Pancreas (tissue), 10 donors: ENCODE measurements at regions not wholly inside any gene's neighbourhood (a gene's known extent, or its start where the extent isn't known, plus 50 kb on each side); places are given as distances from the start of the nearest gene placed in this dataset.
"Not testable (repeated sequence)": the region's sequence is repeated elsewhere in the genome, so short reads cannot be mapped to it uniquely, and the experiment has no call there.

Experiments used
- ATAC-seq, 4 donors: fragments of 200-7000 bp; cut with Tn5 transposase; one replicate each; pipeline versions ENCODE4 v1.8.0 to v1.9.1; 2020; ENCODE audit warnings: mild to moderate bottlenecking in 4 of 4, moderate library complexity in 4 of 4
- DNase-seq, 6 donors: peaks; one replicate each; pipeline ENCODE4 v3.0.0-alpha.2; 2020
- FAIRE-seq: peaks from 2 replicates; lab custom pipeline; 2012; peaks lifted over from hg19 to GRCh38; lab: Jason Lieb, UNC
- H3K27ac ChIP-seq, 4 donors: fragments of 200-600 bp; sonication (generic); 1 replicate in 3 of 4; 2 replicates in 1 of 4; pipeline versions ENCODE4 v1.5.0 to v1.8.0; 2020
- H3K27me3 ChIP-seq, 4 donors: fragments of 200-600 bp; one replicate each; pipeline ENCODE4 v1.8.0; 2021
- H3K36me3 ChIP-seq, 3 donors: fragments of 200-600 bp; sonication (generic) in 1 of 3; one replicate each; pipeline versions ENCODE4 v1.5.0 to v1.8.0; 2020 to 2021
- H3K4me1 ChIP-seq, 3 donors: fragments of 200-600 bp; one replicate each; pipeline ENCODE4 v1.8.0; 2021
- H3K4me3 ChIP-seq, 4 donors: fragments of 200-600 bp; sonication (generic) in 2 of 4; one replicate each; pipeline versions ENCODE4 v1.5.0 to v1.8.0; 2020 to 2021
- H3K9me3 ChIP-seq, 4 donors: fragments of 200-600 bp; one replicate each; pipeline ENCODE4 v1.8.0; 2021
- WGBS, 2 donors: extraction: QIAGEN DNeasy Blood & Tissue Kit; methylation state at CpG; one replicate each; pipeline ENCODE4 v1.1.7; 2013; 5-methylcytosine and 5-hydroxymethylcytosine counted together
- intact Hi-C, 3 donors: fragments of 100-400 bp; cut with DNase I; formaldehyde crosslinking; loops; one replicate each; pipeline versions ENCODE4 v1.11.1 to v1.14.2; 2022
- TF ChIP-seq, protein P1 (sequence below), 4 donors: fragments of 200-600 bp; sonication (generic) in 3 of 4; IDR thresholded peaks; one replicate each; pipeline versions ENCODE4 v1.5.0 to v1.8.0; 2021; ENCODE audit warnings: antibody characterized with exemption in 4 of 4
- donor health status: healthy with polysubstance abuse.
- donor health status: DM: no; HTN: no; CAD: no; lungs with moderate emphysema.
- donor health status: DM: no; HTN: no; CAD: no.
- donor health status: control.
- donor health status: control.
- donor health status: Bipolar disorder and iron deficiency.
- donor health status: DM: yes; HTN: yes; CAD: no.
- donor health status: DM: no; HTN: no; CAD: no.
- donor health status: DM: no; HTN: no; CAD: no.
- donor health status: DM: yes; HTN: yes; CAD: no.

DNA sequence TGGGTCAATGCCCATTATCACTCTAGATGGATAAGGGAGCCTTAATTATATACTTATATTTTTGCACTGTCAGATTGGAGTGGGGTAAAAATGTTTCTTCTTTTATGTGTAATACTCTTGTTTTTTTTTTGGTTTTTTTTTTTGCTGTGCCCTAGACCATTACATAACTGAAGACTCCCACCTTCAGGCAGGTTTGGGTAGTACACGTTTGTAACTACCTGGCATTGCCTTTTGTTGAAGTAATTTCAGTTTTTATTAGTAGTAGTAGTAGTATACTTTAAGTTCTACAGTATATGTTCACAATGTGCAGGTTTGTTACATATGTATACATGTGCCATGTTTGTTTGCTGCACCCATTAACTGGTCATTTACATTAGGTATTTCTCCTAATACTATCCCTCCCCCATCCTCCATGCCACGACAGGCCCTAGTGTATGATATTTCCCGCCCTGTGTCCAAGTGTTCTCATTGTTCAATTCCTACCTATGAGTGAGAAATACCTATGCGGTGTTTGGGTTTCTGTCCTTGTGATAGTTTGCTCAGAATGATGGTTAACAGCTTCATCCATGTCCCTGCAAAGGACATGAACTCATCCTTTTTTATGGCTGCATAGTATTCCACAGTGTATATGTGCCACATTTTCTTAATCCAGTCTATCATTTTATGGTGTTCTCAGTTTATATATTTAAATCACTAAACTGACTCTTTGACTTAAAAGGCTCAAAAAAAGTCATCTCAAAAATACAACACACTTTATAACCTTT lies 109.2 kb upstream of the FBXO28 start:
- H3K9me3 ChIP-seq, H3K27ac ChIP-seq, ATAC-seq, H3K27me3 ChIP-seq, intact Hi-C loops, FAIRE-seq, H3K4me1 ChIP-seq, H3K4me3 ChIP-seq, H3K36me3 ChIP-seq: not testable (repeated sequence)
- TF ChIP-seq, protein P1, sequence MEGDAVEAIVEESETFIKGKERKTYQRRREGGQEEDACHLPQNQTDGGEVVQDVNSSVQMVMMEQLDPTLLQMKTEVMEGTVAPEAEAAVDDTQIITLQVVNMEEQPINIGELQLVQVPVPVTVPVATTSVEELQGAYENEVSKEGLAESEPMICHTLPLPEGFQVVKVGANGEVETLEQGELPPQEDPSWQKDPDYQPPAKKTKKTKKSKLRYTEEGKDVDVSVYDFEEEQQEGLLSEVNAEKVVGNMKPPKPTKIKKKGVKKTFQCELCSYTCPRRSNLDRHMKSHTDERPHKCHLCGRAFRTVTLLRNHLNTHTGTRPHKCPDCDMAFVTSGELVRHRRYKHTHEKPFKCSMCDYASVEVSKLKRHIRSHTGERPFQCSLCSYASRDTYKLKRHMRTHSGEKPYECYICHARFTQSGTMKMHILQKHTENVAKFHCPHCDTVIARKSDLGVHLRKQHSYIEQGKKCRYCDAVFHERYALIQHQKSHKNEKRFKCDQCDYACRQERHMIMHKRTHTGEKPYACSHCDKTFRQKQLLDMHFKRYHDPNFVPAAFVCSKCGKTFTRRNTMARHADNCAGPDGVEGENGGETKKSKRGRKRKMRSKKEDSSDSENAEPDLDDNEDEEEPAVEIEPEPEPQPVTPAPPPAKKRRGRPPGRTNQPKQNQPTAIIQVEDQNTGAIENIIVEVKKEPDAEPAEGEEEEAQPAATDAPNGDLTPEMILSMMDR (IDR thresholded peaks at IDR 0.05) = peak in 1 of 4 donors; percentile 31
- DNase-seq = peak in 2 of 6 donors; percentile 9 to 35
- 83% methylated on average over 4 of the region's 4 CpGs for WGBS, 2 donors

DNA sequence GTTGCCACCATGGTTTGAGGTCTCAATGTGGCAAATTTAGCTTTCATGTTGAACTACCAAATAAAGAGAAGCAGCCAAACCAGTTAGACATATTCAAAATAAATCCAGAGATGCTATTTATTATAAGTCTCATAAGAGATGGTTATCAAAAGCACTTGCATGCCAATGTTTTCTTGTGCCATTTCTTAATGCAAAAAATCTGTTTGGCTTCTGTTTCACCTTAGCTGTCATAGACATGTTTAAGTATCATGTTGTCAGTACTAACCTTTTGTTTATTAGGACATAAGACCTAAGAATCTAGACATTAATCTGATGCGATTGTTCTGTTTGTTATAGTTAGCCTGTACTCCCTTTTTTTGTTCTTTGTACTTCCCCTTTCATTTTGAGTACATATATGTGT lies 110.0 kb upstream of the FBXO28 start:
- ATAC-seq, FAIRE-seq, H3K4me3 ChIP-seq, H3K36me3 ChIP-seq, H3K9me3 ChIP-seq, H3K27ac ChIP-seq, H3K27me3 ChIP-seq, H3K4me1 ChIP-seq, intact Hi-C loops, DNase-seq: not testable (repeated sequence)
- WGBS, 2 donors = 0% methylated on average over 1 of the region's 1 CpG

DNA sequence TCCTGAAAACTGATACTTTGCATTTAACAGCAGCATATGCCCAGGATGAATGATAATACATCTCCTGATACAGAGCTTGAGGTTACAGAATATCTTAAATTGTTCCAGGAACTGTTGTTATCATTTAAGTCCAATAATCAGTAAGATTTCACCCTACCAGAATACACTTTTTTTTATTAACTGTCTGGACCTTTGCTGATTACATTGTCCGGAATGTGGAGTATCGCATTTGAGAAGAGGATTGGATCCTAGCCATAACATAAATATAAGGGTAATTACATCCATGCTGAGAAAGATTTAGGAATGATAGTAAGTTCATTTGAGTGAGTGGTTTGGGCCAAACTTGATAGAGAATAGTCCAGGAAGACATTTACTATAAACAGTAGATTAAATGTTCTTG lies 112.2 kb upstream of the FBXO28 start:
- H3K4me3 ChIP-seq, H3K4me1 ChIP-seq, H3K27ac ChIP-seq, FAIRE-seq, H3K27me3 ChIP-seq, DNase-seq, H3K9me3 ChIP-seq, ATAC-seq, H3K36me3 ChIP-seq, intact Hi-C loops: not testable (repeated sequence)
- WGBS, 2 donors = 88 to 89% methylated on average over 2 of the region's 2 CpGs

DNA sequence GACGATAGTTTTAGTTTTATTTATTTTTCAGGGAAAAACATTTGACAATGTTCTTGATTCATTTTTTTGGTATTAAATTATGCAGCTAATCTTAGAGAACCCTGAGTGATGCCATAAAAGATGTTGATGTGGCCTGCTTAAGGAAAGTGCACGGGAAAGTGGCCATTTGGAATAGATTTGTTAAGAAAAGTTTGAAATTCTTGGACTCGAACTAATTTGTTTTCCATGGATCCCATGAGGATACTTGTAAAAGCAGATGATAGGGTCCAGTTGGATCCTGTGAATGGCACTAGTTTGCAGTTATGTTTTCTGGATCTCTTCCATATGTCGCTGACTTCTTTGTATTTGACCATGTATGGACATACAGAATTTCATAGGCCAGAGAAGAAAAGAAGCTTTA lies 114.2 kb upstream of the FBXO28 start:
- H3K4me3 ChIP-seq, H3K4me1 ChIP-seq, H3K36me3 ChIP-seq, H3K9me3 ChIP-seq, H3K27ac ChIP-seq, ATAC-seq, FAIRE-seq, DNase-seq, H3K27me3 ChIP-seq, intact Hi-C loops: not testable (repeated sequence)
- WGBS, 2 donors = 76 to 79% methylated on average over 3 to 4 of the region's 4 CpGs

DNA sequence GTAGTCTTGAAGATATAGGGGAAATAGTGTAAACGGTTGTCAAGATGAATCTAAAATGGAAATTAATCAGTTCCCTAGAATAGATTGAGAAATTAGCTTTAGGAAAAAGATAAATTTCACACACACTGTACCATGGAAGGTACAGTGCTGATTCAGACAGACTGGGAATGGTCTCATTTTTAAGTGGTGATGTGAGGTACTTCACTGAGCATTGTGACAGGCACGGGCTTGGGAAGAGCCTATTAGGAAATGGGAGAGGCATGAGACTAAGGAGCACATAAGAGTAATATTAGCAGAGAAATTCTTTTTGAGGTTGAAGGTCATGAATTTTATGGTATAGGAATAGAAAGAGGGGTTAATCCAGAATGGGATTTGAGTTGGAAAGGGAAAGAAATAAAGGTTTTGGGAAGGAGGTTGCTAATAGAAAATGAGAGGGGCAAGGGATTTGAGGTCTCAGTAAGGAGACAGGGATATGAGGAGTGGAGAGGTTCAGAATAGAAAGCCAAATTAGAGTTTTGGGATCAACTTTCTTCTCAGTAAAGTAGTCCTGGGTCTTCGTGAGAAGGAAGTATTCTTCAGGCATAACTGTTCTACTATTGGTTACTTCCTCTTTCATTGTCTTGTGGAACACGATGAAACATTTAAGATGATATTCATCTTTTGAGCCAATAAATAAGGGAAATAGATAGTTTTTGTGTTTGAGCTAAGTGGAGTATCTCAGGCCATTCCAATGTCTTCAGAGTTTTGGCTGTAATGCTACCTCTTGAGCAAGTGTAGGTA lies 115.0 kb upstream of the FBXO28 start:
- H3K27ac ChIP-seq, H3K36me3 ChIP-seq, intact Hi-C loops, H3K4me1 ChIP-seq, H3K27me3 ChIP-seq, FAIRE-seq, DNase-seq, H3K4me3 ChIP-seq, H3K9me3 ChIP-seq, ATAC-seq: not testable (repeated sequence)
- WGBS, 2 donors = 81 to 84% methylated on average over 4 of the region's 4 CpGs

DNA sequence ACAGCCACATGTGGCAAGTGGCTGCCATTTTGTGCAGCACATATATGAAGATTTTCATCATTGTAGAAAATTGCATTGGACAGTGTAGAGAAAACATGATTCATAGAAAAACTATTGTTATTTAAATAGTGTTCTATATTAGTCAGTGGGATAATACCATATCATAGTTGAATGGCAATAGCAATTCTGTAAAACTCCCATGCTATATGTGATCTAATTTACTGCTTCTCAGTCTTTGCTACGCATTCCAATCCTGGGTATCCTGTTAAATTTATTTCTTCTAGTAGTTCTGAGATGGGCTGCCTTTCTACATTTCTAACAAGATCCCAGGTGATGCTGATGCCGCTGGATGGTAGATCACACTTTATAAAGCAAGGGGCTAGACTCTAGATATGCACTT lies 117.5 kb upstream of the FBXO28 start:
- H3K4me1 ChIP-seq, intact Hi-C loops, H3K36me3 ChIP-seq, H3K9me3 ChIP-seq, ATAC-seq, DNase-seq, H3K27me3 ChIP-seq, H3K27ac ChIP-seq, FAIRE-seq, H3K4me3 ChIP-seq: not testable (repeated sequence)
- WGBS, 2 donors = 97 to 100% methylated on average over 2 of the region's 2 CpGs

DNA sequence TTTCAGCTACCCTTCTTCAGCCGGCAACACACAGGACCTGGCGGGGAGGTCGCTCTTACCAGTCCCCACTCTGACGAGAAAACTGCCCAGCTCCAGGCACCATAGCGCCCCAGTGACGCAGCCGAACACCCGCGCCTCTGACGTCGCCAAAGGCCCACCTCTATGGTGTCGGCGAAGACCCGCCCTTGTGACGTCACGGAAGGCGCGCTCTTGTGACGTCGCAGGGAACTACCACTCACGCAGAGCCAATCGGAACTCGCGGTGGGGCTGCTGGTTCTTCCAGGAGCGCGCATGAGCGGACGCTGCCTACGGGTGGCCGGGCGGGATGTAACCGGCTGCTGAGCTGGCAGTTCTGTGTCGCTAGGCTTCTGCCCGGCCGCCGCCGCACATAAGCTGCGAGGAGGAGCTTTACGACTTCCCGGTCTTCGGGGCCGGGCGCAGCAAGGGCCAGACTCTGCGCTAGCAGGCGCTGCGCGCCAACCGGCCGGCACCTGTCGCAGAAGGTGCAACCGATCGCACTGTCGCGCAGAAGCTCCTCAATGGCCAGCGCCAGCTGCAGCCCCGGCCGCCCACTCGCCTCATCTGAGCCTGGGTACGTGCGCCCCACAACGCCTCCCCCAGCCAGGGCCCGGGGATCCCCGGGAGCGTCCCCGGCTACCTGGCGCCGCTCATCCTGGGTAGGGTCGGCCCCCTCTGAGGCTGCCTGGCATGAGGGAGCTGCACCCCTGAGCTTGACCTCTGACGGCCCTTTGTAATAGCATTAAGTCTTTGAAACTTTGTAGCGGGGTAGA lies 121.3 kb upstream of the FBXO28 start:
- 1% methylated on average over 46 to 60 of the region's 70 CpGs for WGBS, 2 donors
- not testable (repeated sequence) for H3K36me3 ChIP-seq

DNA sequence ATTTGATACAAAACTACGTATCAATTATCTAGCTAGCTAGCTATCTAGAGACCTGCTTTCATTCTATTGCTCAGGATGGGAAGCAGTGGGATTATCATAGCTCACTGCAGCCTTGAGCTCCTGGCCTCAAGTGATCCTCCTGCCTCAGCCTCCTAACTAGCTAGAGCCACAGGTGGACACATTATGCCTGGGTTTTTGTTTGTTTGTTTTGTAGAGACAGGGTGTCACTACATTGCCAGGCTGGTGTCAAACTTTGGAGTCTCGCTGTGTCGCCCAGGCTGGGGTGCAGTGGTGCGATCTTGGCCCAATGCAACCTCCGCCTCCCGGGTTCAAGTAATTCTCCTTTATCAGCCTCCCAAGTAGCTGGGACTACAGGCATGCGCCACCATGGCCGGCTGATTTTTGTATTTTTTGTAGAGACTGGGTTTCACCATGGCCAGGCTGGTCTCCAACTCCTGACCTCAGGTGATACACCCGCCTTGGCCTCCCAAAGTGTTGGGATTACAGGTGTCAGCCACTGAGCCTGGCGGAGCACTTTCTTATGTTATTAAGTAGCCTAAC lies 122.5 kb upstream of the FBXO28 start:
- H3K9me3 ChIP-seq, H3K36me3 ChIP-seq, FAIRE-seq, H3K27me3 ChIP-seq, H3K4me1 ChIP-seq, ATAC-seq, H3K4me3 ChIP-seq, intact Hi-C loops, H3K27ac ChIP-seq: not testable (repeated sequence)
- 98 to 99% methylated on average over 10 of the region's 10 CpGs for WGBS, 2 donors
- DNase-seq = peak in 5 of 6 donors; percentile 9 to 44 (median 14)

More for the DNA sequence above, 121.3 kb upstream of the FBXO28 start:
- H3K27me3 ChIP-seq, H3K9me3 ChIP-seq, H3K4me1 ChIP-seq, FAIRE-seq, intact Hi-C loops: not testable (repeated sequence)
- peak; percentile 99 to 100 (median 100) for ATAC-seq
- Histone ChIP-seq H3K27ac (peak overlapping the region; percentile 73 to 89 (median 81)), H3K4me3 (peak overlapping the region; percentile 63 to 68 (median 64))
- peak; percentile 99 to 100 (median 100) for DNase-seq

DNA sequence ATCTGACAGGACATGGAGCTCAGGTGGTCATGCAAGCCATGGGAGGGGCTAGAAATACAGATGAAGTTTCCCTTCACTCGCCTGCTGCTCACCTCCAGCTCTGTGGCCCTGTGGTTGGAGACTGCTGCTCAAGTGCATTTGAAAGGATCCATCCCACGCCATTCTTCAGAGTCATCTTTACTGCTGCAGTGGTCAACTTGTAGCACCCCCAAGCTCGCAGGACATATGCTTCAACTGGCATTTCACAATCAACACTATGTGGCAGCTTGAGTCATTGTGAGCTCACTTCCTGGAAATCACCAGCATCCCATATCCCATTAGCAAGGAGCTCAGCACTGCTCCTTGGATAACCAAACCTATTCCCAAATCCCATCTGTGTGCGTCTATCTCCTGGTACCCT lies 116.2 kb upstream of the TP53BP2 start:
- WGBS, 2 donors = 93 to 96% methylated on average over 3 to 4 of the region's 4 CpGs
- H3K27ac ChIP-seq, H3K9me3 ChIP-seq, intact Hi-C loops, H3K36me3 ChIP-seq, H3K27me3 ChIP-seq, DNase-seq, H3K4me1 ChIP-seq, FAIRE-seq, ATAC-seq, H3K4me3 ChIP-seq: not testable (repeated sequence)

DNA sequence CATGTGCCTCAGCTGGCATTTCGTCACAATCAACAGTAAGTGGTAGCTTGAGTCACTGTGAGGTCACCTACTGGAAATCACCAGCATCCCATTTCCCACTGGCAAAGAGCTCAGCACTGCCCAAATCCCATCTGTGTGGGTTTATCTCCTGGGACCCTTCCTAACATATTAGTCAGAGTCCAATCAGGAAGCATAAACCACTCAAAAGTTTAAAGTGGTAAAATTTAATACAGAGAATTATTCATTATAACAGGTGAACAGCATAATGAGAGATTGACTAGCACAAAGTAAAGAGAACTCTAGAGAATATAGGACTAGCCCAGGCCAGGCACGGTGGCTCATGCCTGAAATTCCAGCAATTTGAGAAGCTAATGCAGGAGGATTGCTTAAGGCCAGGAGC lies 107.1 kb upstream of the TP53BP2 start:
- ATAC-seq, H3K4me1 ChIP-seq, H3K36me3 ChIP-seq, H3K4me3 ChIP-seq, H3K9me3 ChIP-seq, intact Hi-C loops, H3K27ac ChIP-seq, H3K27me3 ChIP-seq, DNase-seq, FAIRE-seq: not testable (repeated sequence)
- WGBS, 2 donors = 67 to 82% methylated on average over 1 to 2 of the region's 2 CpGs
